ENCODE measurements at regions not wholly inside any gene's neighbourhood (a gene's known extent, or its start where the extent isn't known, plus 50 kb on each side); places are given as distances from the start of the nearest gene placed in this dataset.

DNA sequence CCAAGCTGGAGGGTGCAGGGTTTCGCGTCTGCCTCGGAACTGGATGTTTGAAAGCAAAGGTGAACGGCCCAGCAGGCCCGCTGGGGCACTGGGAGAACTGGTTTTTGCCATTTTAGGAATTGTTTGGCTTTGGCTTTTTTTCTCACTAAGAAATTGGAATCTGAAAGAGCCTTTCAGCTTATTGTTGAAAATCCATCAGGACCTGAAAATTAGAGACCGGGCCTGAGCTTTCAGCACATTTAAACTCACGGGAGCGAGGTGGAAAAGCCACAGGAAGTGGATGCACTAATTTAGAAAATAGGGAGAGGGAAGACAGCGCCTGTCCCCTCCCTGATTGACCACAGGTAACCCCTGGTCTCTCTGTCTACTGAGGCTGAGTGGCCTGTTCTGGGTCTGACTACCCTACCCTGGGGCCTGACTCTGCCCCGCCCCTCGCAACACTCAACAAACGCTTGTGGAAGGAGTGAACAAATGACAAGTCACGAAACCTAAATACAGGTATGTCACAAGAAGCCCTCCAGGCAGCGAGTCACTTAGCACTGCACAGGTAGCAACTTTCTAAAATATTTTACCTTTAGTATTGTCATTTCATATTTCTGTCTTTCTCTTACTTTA, 100.3 kb upstream of the MBOAT2 start:
- DNase-seq = no peak
- Histone ChIP-seq H3K4me1 (ENCODE audit: control insufficient read depth in 1 of 2, extremely low read depth in 1 of 2, insufficient read depth in 2 of 2, low read length in 2 of 2) (no peaks in the 10 kb centered on the region), H3K4me3 (ENCODE audit: control insufficient read depth in 1 of 2, extremely low read depth in 1 of 2, low read length in 1 of 2) (no peak overlapping the region), H3K9me3 (no peaks in the 10 kb centered on the region), H3K36me3 (ENCODE audit: control insufficient read depth in 2 of 2, extremely low read depth in 1 of 2, insufficient read depth in 1 of 2, low read length in 1 of 2) (no peaks in the 10 kb centered on the region), H3K27me3 (replicated peaks in 1 of 2; ENCODE audit: control insufficient read depth in 2 of 2, extremely low read depth in 1 of 2, insufficient read depth in 2 of 2, low read length in 1 of 2) (peaks cover 0 to 23% of the 10 kb centered on the region in 2 experiments), H3K27ac (ENCODE audit: low read length) (no peak overlapping the region)
- H3K9me3 Mint-ChIP-seq = no peaks in the 10 kb centered on the region
- H3K27ac Mint-ChIP-seq = no peak overlapping the region
- POLR2A ChIA-PET = no interaction called here
- H3K36me3 Mint-ChIP-seq = no peaks in the 10 kb centered on the region
- peaks cover 6 to 9% (median 8%) of the 10 kb centered on the region in 3 donors for H3K4me1 Mint-ChIP-seq
- WGBS (ENCODE audit: insufficient coverage) = 84% methylated on average over 9 of the region's 14 CpGs
- CTCF ChIA-PET = no interaction called here
- ATAC-seq (replicated peaks in 1 of 4) = no peak
- H3K27me3 Mint-ChIP-seq = peaks cover 0 to 2% of the 10 kb centered on the region in 2 donors
- no peak overlapping the region for H3K4me3 Mint-ChIP-seq

DNA sequence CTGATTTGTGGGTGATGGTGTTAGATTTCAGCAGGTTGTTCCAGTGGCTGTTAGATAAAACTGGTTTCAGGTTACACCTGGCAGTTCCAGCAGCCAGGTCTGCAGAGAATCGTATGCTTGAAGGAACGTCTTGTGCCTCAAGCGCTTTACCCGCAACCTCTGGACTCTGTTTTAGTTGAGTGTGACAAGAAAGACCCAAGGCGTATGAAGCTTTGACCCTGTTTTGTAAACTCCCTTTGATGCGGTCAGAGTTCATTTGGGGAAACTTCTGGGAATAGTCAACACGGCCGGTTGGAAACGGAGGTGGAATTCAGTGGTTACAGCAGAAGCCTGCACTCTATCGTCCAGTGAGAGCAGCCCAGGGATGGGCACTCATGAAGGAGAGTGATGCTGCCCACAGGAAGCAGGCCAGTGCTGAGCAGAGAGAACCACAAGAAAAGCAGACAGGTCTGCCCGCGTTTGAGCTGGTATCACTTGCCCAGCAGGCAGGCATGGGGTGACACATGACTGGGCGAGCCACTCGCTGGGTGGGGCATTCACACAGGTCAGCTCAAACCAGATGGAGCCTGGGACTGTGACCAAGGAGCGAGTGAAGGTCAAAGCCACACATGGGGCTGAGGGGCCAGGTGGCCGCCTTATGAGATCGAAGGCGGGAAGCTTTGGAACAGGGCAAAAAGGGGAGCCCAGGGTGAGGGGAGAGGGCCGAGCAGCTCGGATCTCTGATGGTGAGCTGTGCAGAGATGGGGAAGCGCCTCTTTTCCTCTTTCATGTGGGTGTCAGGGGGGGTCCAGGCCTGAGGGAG, 99.6 kb upstream of the MBOAT2 start:
- Mint-ChIP-seq H3K36me3 (no peaks in the 10 kb centered on the region), H3K4me1 (peaks cover 6 to 12% (median 8%) of the 10 kb centered on the region in 3 donors), H3K27me3 (peaks cover under 1 to 2% of the 10 kb centered on the region in 2 donors), H3K4me3 (no peak overlapping the region), H3K27ac (no peak overlapping the region), H3K9me3 (no peaks in the 10 kb centered on the region)
- H3K4me3 ChIP-seq (ENCODE audit: control insufficient read depth in 1 of 2, extremely low read depth in 1 of 2, low read length in 1 of 2) = no peak overlapping the region
- DNase-seq (no peak), ATAC-seq (replicated peaks in 1 of 4) (no peak)
- H3K4me1 ChIP-seq (ENCODE audit: control insufficient read depth in 1 of 2, extremely low read depth in 1 of 2, insufficient read depth in 2 of 2, low read length in 2 of 2) = no peaks in the 10 kb centered on the region
- 85% methylated on average over 21 of the region's 21 CpGs for WGBS (ENCODE audit: insufficient coverage)
- no peaks in the 10 kb centered on the region for H3K36me3 ChIP-seq (ENCODE audit: control insufficient read depth in 2 of 2, extremely low read depth in 1 of 2, insufficient read depth in 1 of 2, low read length in 1 of 2)
- no peak overlapping the region for H3K27ac ChIP-seq (ENCODE audit: low read length)
- ChIA-PET POLR2A (no interaction called here), CTCF (no interaction called here)
- H3K9me3 ChIP-seq = no peaks in the 10 kb centered on the region
- peaks cover 0 to 26% of the 10 kb centered on the region in 2 experiments for H3K27me3 ChIP-seq (replicated peaks in 1 of 2; ENCODE audit: control insufficient read depth in 2 of 2, extremely low read depth in 1 of 2, insufficient read depth in 2 of 2, low read length in 1 of 2)

DNA sequence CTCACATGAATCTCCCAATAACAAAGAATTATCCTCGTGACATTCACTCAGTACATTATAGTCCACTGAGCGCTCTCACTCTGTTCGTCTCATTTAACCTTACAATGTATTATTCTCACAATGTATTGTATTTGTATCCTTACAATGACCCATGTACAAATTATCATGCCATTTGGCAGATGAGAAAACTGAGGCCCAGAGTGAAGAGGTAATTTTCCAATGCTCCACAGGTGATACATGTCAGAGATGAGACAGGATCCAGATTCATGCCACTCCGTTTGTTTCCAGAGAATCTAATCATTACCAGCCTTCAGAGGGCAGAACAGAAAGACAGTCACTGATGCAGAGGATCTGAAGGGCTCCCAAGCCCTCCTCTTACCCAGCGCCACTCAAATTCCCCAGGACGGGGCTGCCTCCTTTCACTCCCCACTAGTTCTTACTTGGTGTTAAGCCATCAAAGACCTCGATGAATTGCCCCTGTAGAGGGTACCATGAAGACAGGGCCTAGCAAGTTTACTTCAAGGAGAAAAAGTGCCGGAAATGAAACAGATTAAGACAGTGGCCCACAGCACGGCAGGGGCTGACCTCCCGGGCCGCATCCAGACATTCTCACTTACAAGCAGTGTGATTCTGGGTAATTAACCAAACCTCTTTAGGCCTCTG, 98.4 kb upstream of the MBOAT2 start:
- Histone ChIP-seq H3K36me3 (ENCODE audit: control insufficient read depth in 2 of 2, extremely low read depth in 1 of 2, insufficient read depth in 1 of 2, low read length in 1 of 2) (no peaks in the 10 kb centered on the region), H3K4me3 (ENCODE audit: control insufficient read depth in 1 of 2, extremely low read depth in 1 of 2, low read length in 1 of 2) (no peak overlapping the region), H3K4me1 (ENCODE audit: control insufficient read depth in 1 of 2, extremely low read depth in 1 of 2, insufficient read depth in 2 of 2, low read length in 2 of 2) (no peaks in the 10 kb centered on the region), H3K27me3 (replicated peaks in 1 of 2; ENCODE audit: control insufficient read depth in 2 of 2, extremely low read depth in 1 of 2, insufficient read depth in 2 of 2, low read length in 1 of 2) (peaks cover 0 to 30% of the 10 kb centered on the region in 2 experiments), H3K9me3 (no peaks in the 10 kb centered on the region), H3K27ac (ENCODE audit: low read length) (no peak overlapping the region)
- H3K4me1 Mint-ChIP-seq = peaks cover 6 to 14% (median 8%) of the 10 kb centered on the region in 3 donors
- ATAC-seq (replicated peaks in 1 of 4) = no peak
- no peaks in the 10 kb centered on the region for H3K36me3 Mint-ChIP-seq
- no peaks in the 10 kb centered on the region for H3K9me3 Mint-ChIP-seq
- no peak overlapping the region for H3K4me3 Mint-ChIP-seq
- WGBS (ENCODE audit: insufficient coverage) = 89% methylated on average over 3 of the region's 11 CpGs
- no peak overlapping the region for H3K27ac Mint-ChIP-seq
- peaks cover 6 to 9% of the 10 kb centered on the region in 2 donors for H3K27me3 Mint-ChIP-seq
- DNase-seq = no peak
- POLR2A ChIA-PET = no interaction called here
- CTCF ChIA-PET = no interaction called here

DNA sequence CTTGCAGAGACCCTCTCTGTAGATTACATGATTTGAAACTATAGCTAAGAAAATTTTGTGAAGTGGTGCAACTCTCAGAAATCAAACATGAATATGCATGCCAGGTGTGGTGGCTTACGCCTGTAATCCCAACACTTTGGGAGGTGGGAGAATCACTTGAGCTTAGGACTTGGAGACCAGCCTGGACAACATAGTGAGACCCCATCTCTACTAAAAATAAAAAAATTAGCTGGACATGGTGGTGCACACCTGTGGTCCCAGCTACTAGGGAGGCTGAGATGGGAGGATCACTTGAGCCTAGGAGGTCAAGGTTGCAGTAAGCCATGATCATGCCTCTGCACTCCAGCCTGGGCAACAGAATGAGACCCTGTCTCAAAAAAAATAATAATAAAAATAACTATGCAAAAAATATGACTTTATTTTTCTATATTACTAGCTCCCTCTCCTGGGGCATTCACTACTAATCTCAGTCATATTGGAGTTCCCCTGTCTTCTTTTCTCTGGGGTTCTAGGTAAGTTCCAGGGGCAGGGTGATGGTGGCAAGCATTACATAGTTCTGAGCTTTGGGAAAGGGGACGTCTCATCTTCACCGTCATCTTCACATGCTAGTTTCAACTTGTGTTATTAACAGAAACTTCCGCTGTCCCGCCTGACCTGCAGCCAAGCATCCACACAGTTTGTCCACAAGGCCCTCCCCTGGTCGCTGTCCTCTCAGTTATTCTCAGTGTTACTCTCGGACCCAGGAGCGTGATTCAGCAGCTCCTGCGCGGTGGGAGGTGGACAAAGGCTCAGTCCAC, 96.8 kb upstream of the MBOAT2 start:
- Mint-ChIP-seq H3K27ac (no peak overlapping the region), H3K4me3 (no peak overlapping the region), H3K36me3 (no peaks in the 10 kb centered on the region), H3K27me3 (peaks cover 13 to 16% of the 10 kb centered on the region in 2 donors), H3K9me3 (no peaks in the 10 kb centered on the region), H3K4me1 (peaks cover 6 to 14% (median 8%) of the 10 kb centered on the region in 3 donors)
- CTCF ChIA-PET = no interaction called here
- no peaks in the 10 kb centered on the region for H3K4me1 ChIP-seq (ENCODE audit: control insufficient read depth in 1 of 2, extremely low read depth in 1 of 2, insufficient read depth in 2 of 2, low read length in 2 of 2)
- ATAC-seq (replicated peaks in 1 of 4) (no peak), DNase-seq (no peak)
- H3K36me3 ChIP-seq (ENCODE audit: control insufficient read depth in 2 of 2, extremely low read depth in 1 of 2, insufficient read depth in 1 of 2, low read length in 1 of 2) = no peaks in the 10 kb centered on the region
- H3K27ac ChIP-seq (ENCODE audit: low read length) = no peak overlapping the region
- H3K27me3 ChIP-seq (replicated peaks in 1 of 2; ENCODE audit: control insufficient read depth in 2 of 2, extremely low read depth in 1 of 2, insufficient read depth in 2 of 2, low read length in 1 of 2) = peaks cover 0 to 37% of the 10 kb centered on the region in 2 experiments
- POLR2A ChIA-PET = no interaction called here
- WGBS (ENCODE audit: insufficient coverage) = 81% methylated on average over 9 of the region's 10 CpGs
- H3K4me3 ChIP-seq (ENCODE audit: control insufficient read depth in 1 of 2, extremely low read depth in 1 of 2, low read length in 1 of 2) = no peak overlapping the region
- H3K9me3 ChIP-seq = no peaks in the 10 kb centered on the region

DNA sequence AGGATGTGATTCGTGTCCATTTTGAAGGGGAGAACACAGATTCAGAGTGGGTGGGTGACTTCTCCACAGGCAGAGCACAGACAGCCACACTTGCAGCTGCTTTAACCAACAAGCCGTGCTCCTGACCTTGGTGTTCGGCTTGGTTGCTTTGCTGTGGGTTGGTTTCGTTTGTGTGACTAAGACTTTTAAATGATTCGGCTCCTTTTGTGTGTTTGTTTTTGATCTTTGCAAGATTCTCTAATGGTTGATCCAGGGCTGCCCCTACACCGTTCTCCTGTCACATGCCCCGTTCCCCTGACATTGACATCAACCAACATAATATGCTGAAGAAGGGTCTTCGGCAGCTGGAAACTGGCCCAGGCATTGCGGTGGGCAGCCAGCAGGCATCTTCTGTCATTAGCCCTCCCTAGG, 95.9 kb upstream of the MBOAT2 start:
- H3K36me3 Mint-ChIP-seq = no peaks in the 10 kb centered on the region
- CTCF ChIA-PET = no interaction called here
- H3K4me3 ChIP-seq (ENCODE audit: control insufficient read depth in 1 of 2, extremely low read depth in 1 of 2, low read length in 1 of 2) = no peak overlapping the region
- no peak overlapping the region for H3K27ac Mint-ChIP-seq
- DNase-seq (no peak), ATAC-seq (replicated peaks in 1 of 4) (no peak)
- no peak overlapping the region for H3K27ac ChIP-seq (ENCODE audit: low read length)
- H3K4me1 Mint-ChIP-seq = peaks cover 6 to 14% (median 8%) of the 10 kb centered on the region in 3 donors
- WGBS (ENCODE audit: insufficient coverage) = no CpG with 5 or more reads among the region's 9 CpGs
- H3K27me3 Mint-ChIP-seq = peaks cover 16 to 21% of the 10 kb centered on the region in 2 donors
- H3K9me3 ChIP-seq = no peaks in the 10 kb centered on the region
- H3K4me3 Mint-ChIP-seq = no peak overlapping the region
- H3K27me3 ChIP-seq (replicated peaks in 1 of 2; ENCODE audit: control insufficient read depth in 2 of 2, extremely low read depth in 1 of 2, insufficient read depth in 2 of 2, low read length in 1 of 2) = peaks cover 0 to 39% of the 10 kb centered on the region in 2 experiments
- no peaks in the 10 kb centered on the region for H3K4me1 ChIP-seq (ENCODE audit: control insufficient read depth in 1 of 2, extremely low read depth in 1 of 2, insufficient read depth in 2 of 2, low read length in 2 of 2)
- H3K9me3 Mint-ChIP-seq = no peaks in the 10 kb centered on the region
- POLR2A ChIA-PET = no interaction called here
- H3K36me3 ChIP-seq (ENCODE audit: control insufficient read depth in 2 of 2, extremely low read depth in 1 of 2, insufficient read depth in 1 of 2, low read length in 1 of 2) = no peaks in the 10 kb centered on the region

DNA sequence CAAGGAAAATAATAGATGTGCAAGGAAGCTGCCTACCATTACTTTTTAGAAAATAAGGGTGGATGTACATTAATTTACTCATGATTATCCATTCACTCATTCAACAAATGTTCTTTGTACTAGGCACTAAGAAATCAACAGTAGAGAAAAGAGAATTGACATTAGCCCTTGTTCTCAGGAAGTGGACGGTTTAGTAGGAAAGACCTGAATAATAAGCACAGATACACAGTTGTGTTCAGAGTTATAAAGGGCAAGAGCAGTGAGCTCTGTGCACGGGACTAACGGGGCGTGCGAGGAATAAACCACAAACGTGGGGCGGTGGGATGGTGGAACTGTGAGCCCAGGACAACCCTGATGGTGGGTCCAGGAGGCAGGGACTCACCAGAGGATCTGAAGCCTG, 94.4 kb upstream of the MBOAT2 start:
- POLR2A ChIA-PET = no interaction called here
- H3K9me3 Mint-ChIP-seq = no peaks in the 10 kb centered on the region
- no peak overlapping the region for H3K27ac Mint-ChIP-seq
- Histone ChIP-seq H3K4me3 (ENCODE audit: control insufficient read depth in 1 of 2, extremely low read depth in 1 of 2, low read length in 1 of 2) (no peak overlapping the region), H3K27ac (ENCODE audit: low read length) (no peak overlapping the region), H3K9me3 (no peaks in the 10 kb centered on the region), H3K4me1 (ENCODE audit: control insufficient read depth in 1 of 2, extremely low read depth in 1 of 2, insufficient read depth in 2 of 2, low read length in 2 of 2) (no peaks in the 10 kb centered on the region), H3K27me3 (replicated peaks in 1 of 2; ENCODE audit: control insufficient read depth in 2 of 2, extremely low read depth in 1 of 2, insufficient read depth in 2 of 2, low read length in 1 of 2) (peaks cover 0 to 44% of the 10 kb centered on the region in 2 experiments), H3K36me3 (ENCODE audit: control insufficient read depth in 2 of 2, extremely low read depth in 1 of 2, insufficient read depth in 1 of 2, low read length in 1 of 2) (no peaks in the 10 kb centered on the region)
- 92% methylated on average over 6 of the region's 7 CpGs for WGBS (ENCODE audit: insufficient coverage)
- CTCF ChIA-PET = no interaction called here
- no peaks in the 10 kb centered on the region for H3K36me3 Mint-ChIP-seq
- peaks cover 29 to 35% of the 10 kb centered on the region in 2 donors for H3K27me3 Mint-ChIP-seq
- no peak for ATAC-seq (replicated peaks in 1 of 4)
- peaks cover 6 to 14% (median 8%) of the 10 kb centered on the region in 3 donors for H3K4me1 Mint-ChIP-seq
- no peak overlapping the region for H3K4me3 Mint-ChIP-seq
- DNase-seq = no peak
